HepG2 (cell line): ENCODE measurements at regions not wholly inside any gene's neighbourhood (a gene's known extent, or its start where the extent isn't known, plus 50 kb on each side); places are given as distances from the start of the nearest gene placed in this dataset.

Experiments used
- ATAC-seq: fragments of 200-7000 bp; cut with Tn5 transposase; 3 replicates; pipeline ENCODE4 v1.9.1; 2020; ENCODE audit warnings: mild to moderate bottlenecking, moderate library complexity
- BruUV-seq: library from RNA; stranded (reverse); fragments of 400-500 nt; replicated peaks from 2 replicates; lab custom pipeline; 2021; lab: Mats Ljungman, UMichigan
- CTCF ChIA-PET: fragments of 300-600 bp; formaldehyde crosslinking; extraction: SDS; loops from one replicate; lab custom pipeline; 2021; ENCODE audit warnings: low total read pairs, inconsistent platforms, low intra/inter-chr PET ratio; lab: Yijun Ruan, JAX
- POLR2A ChIA-PET: fragments of 350-600 bp; sonication (Branson Sonifier 250); formaldehyde crosslinking; loops from one replicate; lab custom pipeline; 2020; ENCODE audit warnings: antibody characterized with exemption, inconsistent platforms; lab: Yijun Ruan, JAX
- DNase-seq: peaks from one replicate; pipeline ENCODE4 v3.0.0-alpha.2; 2015; ENCODE audit warnings: low spot score
- FAIRE-seq: peaks from 3 replicates; lab custom pipeline; 2011; peaks lifted over from hg19 to GRCh38; lab: Jason Lieb, UNC
- H2AFZ ChIP-seq: one replicate; pipeline ENCODE4 v1.6.1; 2011; ENCODE audit warnings: low read length, inconsistent platforms
- H3K27ac ChIP-seq: fragments of 300-600 bp; 3 replicates; pipeline ENCODE4 v1.8.0; 2011; ENCODE audit warnings: mixed run types, mild to moderate bottlenecking, mixed read lengths, low read length, inconsistent platforms; ENCODE audit not compliant: insufficient read depth; ENCODE audit errors: extremely low read length
- H3K27me3 ChIP-seq, 2 experiments: fragments of 200-600 bp in 1 of 2; 2 replicates in 1 of 2; 3 replicates in 1 of 2; pipeline versions ENCODE4 v1.6.0 to v1.8.0; 2011; ENCODE audit warnings: low read length in 2 of 2, mild to moderate bottlenecking in 2 of 2, moderate library complexity in 2 of 2, inconsistent platforms in 1 of 2; ENCODE audit not compliant: insufficient read depth in 2 of 2, control insufficient read depth in 1 of 2
- H3K36me3 ChIP-seq, 2 experiments: fragments of 200-600 bp in 1 of 2; replicated peaks in 1 of 2; 2 replicates in 1 of 2; 3 replicates in 1 of 2; pipeline versions ENCODE4 v1.5.1 to v1.8.0; 2011; ENCODE audit warnings: low read length in 2 of 2, inconsistent platforms in 1 of 2; ENCODE audit not compliant: insufficient read depth in 2 of 2, control insufficient read depth in 1 of 2
- H3K4me1 ChIP-seq: 2 replicates; pipeline ENCODE4 v1.5.1; 2012; ENCODE audit warnings: low read length, inconsistent platforms; ENCODE audit not compliant: insufficient read depth
- H3K4me2 ChIP-seq: 2 replicates; pipeline ENCODE4 v1.6.0; 2011; ENCODE audit warnings: low read depth, low read length, inconsistent platforms
- H3K4me3 ChIP-seq, 3 experiments: fragments of 200-600 bp in 1 of 3; sonication (generic), shearing (Covaris generic) in 1 of 3; replicated peaks in 1 of 3; 2 replicates each; pipeline ENCODE4 v1.5.1; 2011 to 2016; ENCODE audit warnings: low read length in 3 of 3, inconsistent platforms in 2 of 3, low read depth in 2 of 3, mild to moderate bottlenecking in 2 of 3, control low read depth in 1 of 3, mixed read lengths in 1 of 3; ENCODE audit not compliant: insufficient read depth in 1 of 3
- H3K79me2 ChIP-seq: one replicate; pipeline ENCODE4 v1.6.1; 2011; ENCODE audit warnings: low read length, inconsistent platforms; ENCODE audit not compliant: insufficient read depth
- H3K9ac ChIP-seq: 2 replicates; pipeline ENCODE4 v1.6.0; 2011; ENCODE audit warnings: mild to moderate bottlenecking, low read depth, low read length, inconsistent platforms; ENCODE audit not compliant: insufficient read depth
- H3K9me3 ChIP-seq: 2 replicates; pipeline ENCODE4 v1.5.1; 2012; ENCODE audit warnings: mild to moderate bottlenecking, low read length
- H4K20me1 ChIP-seq: 2 replicates; pipeline ENCODE4 v1.6.0; 2011; ENCODE audit warnings: inconsistent platforms, mild to moderate bottlenecking, low read length, moderate library complexity; ENCODE audit not compliant: insufficient read depth
- AHR ChIP-seq: IDR thresholded peaks from 2 replicates; pipeline ENCODE4 v1.6.1; 2018; ENCODE audit warnings: missing genetic modification reagents, missing compliant biosample characterization
- CREBL2 ChIP-seq: sonication (generic); formaldehyde crosslinking; IDR thresholded peaks from 2 replicates; pipeline ENCODE4 v1.8.1; 2023; ENCODE audit warnings: missing genetic modification reagents, mild to moderate bottlenecking, borderline replicate concordance
- PRMT3 ChIP-seq: sonication (generic); formaldehyde crosslinking; IDR thresholded peaks from 2 replicates; pipeline ENCODE4 v1.8.1; 2022; ENCODE audit warnings: low read depth, mild to moderate bottlenecking, moderate library complexity, missing genetic modification reagents, borderline replicate concordance
- YEATS4 ChIP-seq: sonication (generic); formaldehyde crosslinking; IDR thresholded peaks from 2 replicates; pipeline ENCODE4 v1.4.0; 2020; ENCODE audit warnings: missing genetic modification reagents, borderline replicate concordance
- ZBED4 ChIP-seq: sonication (generic); formaldehyde crosslinking; IDR thresholded peaks from 2 replicates; pipeline ENCODE4 v1.4.0; 2020; ENCODE audit warnings: missing genetic modification reagents, borderline replicate concordance
- WGBS: methylation state at CpG from one replicate; pipeline ENCODE4 v1.1.6; 2017; ENCODE audit warnings: low lambda C conversion rate; 5-methylcytosine and 5-hydroxymethylcytosine counted together
- in situ Hi-C: cut with HindIII; loops from 2 replicates; pipeline ENCODE4 v1.10.0; 2017; ENCODE audit warnings: low pct_unique_long_range_greater_than_20kb; ENCODE audit not compliant: extremely low pct_ligation_motif_present
- intact Hi-C: fragments of 100-400 bp; cut with micrococcal nuclease; formaldehyde crosslinking; loops from one replicate; pipeline ENCODE4 v1.10.0; 2022; ENCODE audit not compliant: unreplicated experiment

GRCh38 chr1:57963581-57963980, 539.7 kb upstream of the DAB1 start:
- Histone ChIP-seq H3K9ac (no peak overlapping the region), H3K4me3 (no peak overlapping the region), H3K36me3 (no peaks in the 10 kb centered on the region)
- intact Hi-C loops = no loop called here
- no peak for DNase-seq
- no peak for TF ChIP-seq ZBED4 (CRISPR knock-in tag)
- no peak for TF ChIP-seq YEATS4 (CRISPR knock-in tag)
- no peak for TF ChIP-seq CREBL2 (CRISPR knock-in tag)
- no peak for TF ChIP-seq PRMT3 (CRISPR knock-in tag)
- no peak for TF ChIP-seq AHR (CRISPR knock-in tag)
- TF ChIP-seq, all 625 proteins: peak for 0
- H3K27ac ChIP-seq = no peak overlapping the region
- no peaks in the 10 kb centered on the region for H3K4me1 ChIP-seq
- no peaks in the 10 kb centered on the region for H3K9me3 ChIP-seq
- no peaks in the 10 kb centered on the region for H4K20me1 ChIP-seq
- in situ Hi-C loops = no loop called here
- no peak for ATAC-seq
- H2AFZ ChIP-seq = no peak overlapping the region
- FAIRE-seq = no peak
- ChIA-PET POLR2A (no interaction called here), CTCF (no interaction called here)
- H3K79me2 ChIP-seq = no peaks in the 10 kb centered on the region
- H3K27me3 ChIP-seq = no peaks in the 10 kb centered on the region
- no TSS peak for BruUV-seq
- H3K4me2 ChIP-seq = no peak overlapping the region
- 23% methylated on average over 6 of the region's 6 CpGs for WGBS
